ENCODE measurements at regions not wholly inside any gene's neighbourhood (a gene's known extent, or its start where the extent isn't known, plus 50 kb on each side); places are given as distances from the start of the nearest gene placed in this dataset.
"Not testable (repeated sequence)": the region's sequence is repeated elsewhere in the genome, so short reads cannot be mapped to it uniquely, and the experiment has no call there.

DNA sequence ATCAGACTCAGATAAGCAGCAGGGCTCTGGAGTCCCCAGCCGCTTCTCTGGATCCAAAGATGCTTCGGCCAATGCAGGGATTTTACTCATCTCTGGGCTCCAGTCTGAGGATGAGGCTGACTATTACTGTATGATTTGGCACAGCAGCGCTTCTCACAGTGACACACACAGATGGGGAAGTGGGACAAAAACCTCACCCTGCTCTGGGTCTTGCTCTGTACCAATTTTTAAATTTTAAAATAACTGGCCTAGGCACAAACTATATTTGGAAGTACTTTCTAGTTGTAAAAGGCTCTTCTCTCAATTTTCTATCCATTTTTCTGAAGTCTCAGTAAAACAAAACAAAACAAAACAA lies 131.7 kb downstream of the VPREB1 start:
- DNase-seq = no peak
- Histone ChIP-seq H3K27ac (no peak overlapping the region), H3K27me3 (no peaks in the 10 kb centered on the region), H3K4me1 (no peaks in the 10 kb centered on the region), H3K9me3 (no peaks in the 10 kb centered on the region), H3K36me3 (no peaks in the 10 kb centered on the region), H3K4me3 (no peak overlapping the region)
- intact Hi-C loops (cut with DNase I; ENCODE audit: low total_unique reads) = no loop called here
- TF ChIP-seq, protein P1, sequence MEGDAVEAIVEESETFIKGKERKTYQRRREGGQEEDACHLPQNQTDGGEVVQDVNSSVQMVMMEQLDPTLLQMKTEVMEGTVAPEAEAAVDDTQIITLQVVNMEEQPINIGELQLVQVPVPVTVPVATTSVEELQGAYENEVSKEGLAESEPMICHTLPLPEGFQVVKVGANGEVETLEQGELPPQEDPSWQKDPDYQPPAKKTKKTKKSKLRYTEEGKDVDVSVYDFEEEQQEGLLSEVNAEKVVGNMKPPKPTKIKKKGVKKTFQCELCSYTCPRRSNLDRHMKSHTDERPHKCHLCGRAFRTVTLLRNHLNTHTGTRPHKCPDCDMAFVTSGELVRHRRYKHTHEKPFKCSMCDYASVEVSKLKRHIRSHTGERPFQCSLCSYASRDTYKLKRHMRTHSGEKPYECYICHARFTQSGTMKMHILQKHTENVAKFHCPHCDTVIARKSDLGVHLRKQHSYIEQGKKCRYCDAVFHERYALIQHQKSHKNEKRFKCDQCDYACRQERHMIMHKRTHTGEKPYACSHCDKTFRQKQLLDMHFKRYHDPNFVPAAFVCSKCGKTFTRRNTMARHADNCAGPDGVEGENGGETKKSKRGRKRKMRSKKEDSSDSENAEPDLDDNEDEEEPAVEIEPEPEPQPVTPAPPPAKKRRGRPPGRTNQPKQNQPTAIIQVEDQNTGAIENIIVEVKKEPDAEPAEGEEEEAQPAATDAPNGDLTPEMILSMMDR (IDR thresholded peaks at IDR 0.05) = no peak
- no peak for TF ChIP-seq POLR2A (IDR thresholded peaks at IDR 0.05)

DNA sequence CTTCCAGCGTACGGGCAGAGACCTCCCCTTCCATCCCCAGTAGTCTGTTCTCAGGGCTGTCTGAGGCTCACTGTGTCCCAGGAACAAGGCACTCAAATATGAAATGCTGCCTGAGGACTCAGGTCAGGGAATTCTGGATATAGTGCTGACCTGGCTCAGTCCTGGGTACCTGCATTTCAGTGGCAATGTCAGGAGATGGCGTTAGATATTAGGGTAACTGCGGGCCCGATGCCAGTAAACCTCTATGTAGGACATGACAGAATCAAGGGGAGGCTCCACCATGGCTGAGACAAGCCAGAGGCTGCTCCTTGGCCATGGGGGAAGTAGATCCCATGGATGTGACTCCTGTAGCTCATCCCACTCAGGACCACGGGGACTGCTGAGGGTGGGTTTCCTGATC lies 131.7 kb downstream of the ZNF280B start:
- intact Hi-C loops (cut with DNase I; ENCODE audit: low total_unique reads); DNase-seq; H3K9me3 ChIP-seq; H3K4me1 ChIP-seq; H3K27me3 ChIP-seq; H3K36me3 ChIP-seq; H3K27ac ChIP-seq; H3K4me3 ChIP-seq: not testable (repeated sequence)

DNA sequence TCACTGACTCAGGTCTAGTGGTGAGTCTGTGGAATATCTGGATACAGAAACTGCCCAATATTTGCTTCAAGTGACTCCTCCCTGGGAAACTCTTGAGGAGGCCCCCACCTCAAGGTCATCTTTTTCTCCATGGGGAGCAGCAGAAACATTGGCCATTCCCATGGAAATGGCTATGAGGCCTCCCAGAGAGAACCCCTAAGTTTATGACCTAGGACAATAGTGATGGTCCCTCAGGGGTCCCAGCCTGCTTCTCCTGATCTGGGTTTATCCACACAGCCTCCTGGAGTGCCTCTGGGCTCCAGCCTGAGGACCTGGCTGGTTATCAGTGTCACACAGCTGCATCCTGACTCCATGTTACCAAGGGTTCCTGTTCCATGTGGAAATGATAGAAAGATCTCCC lies 131.2 kb downstream of the ZNF280B start:
- DNase-seq = no peak
- TF ChIP-seq, protein P1 (IDR thresholded peaks at IDR 0.05) = no peak
- no peak for TF ChIP-seq POLR2A (IDR thresholded peaks at IDR 0.05)
- H3K4me1 ChIP-seq = no peaks in the 10 kb centered on the region
- intact Hi-C loops (cut with DNase I; ENCODE audit: low total_unique reads) = no loop called here
- H3K27me3 ChIP-seq = no peaks in the 10 kb centered on the region
- H3K36me3 ChIP-seq = no peaks in the 10 kb centered on the region
- H3K27ac ChIP-seq = no peak overlapping the region
- H3K4me3 ChIP-seq = no peak overlapping the region
- no peaks in the 10 kb centered on the region for H3K9me3 ChIP-seq

DNA sequence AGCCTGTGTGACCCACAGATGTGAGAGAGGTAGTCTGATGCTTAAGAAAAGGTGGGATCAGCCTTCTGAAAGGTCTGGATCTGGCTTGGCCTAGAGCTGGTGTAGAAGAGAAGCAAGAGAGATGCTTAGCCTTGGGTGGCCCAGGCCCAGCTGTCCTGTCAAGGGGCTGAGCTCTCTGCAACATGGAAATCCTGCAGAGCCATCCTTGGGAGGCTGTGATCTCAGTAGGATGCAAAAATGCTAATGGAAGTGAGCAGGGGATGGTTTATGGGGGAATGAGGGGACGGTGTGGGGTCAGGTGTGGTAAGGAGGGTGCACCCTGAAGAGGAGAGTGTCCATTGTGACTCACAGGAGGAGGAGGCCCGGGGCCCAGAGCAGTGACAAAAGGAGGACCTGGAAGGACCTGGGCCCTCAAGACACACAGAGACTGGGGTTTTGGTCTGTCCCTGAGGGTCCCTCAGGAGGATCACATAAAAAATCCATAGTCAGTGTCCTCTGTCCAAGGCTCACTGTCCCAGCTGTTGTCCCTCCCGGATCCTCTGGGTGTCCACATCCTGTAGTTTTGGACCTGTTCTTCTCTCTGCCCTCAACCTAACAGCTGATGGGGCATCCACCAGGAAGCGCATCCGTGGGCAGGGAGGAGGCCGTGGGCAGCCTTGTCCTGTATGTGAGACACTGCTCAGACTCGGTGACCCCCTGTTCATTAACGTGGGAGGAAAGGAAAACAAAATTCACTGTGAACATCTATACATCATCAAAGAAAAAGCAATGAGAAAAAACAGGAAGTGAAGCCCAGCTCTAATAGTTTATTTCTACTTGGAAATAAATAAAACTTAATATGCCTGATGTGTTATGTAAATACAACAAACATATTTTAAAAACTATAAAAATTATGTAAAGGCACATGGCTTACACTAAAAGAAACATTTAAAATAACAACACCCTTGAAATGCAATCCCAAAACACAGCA lies 129.8 kb downstream of the ZNF280B start:
- intact Hi-C loops (cut with DNase I; ENCODE audit: low total_unique reads) = no loop called here
- no peaks in the 10 kb centered on the region for H3K27me3 ChIP-seq
- H3K4me1 ChIP-seq = no peaks in the 10 kb centered on the region
- no peak overlapping the region for H3K4me3 ChIP-seq
- DNase-seq = no peak
- TF ChIP-seq, protein P1 (IDR thresholded peaks at IDR 0.05) = no peak
- no peak for TF ChIP-seq POLR2A (IDR thresholded peaks at IDR 0.05)
- no peaks in the 10 kb centered on the region for H3K9me3 ChIP-seq
- no peak overlapping the region for H3K27ac ChIP-seq
- no peaks in the 10 kb centered on the region for H3K36me3 ChIP-seq

DNA sequence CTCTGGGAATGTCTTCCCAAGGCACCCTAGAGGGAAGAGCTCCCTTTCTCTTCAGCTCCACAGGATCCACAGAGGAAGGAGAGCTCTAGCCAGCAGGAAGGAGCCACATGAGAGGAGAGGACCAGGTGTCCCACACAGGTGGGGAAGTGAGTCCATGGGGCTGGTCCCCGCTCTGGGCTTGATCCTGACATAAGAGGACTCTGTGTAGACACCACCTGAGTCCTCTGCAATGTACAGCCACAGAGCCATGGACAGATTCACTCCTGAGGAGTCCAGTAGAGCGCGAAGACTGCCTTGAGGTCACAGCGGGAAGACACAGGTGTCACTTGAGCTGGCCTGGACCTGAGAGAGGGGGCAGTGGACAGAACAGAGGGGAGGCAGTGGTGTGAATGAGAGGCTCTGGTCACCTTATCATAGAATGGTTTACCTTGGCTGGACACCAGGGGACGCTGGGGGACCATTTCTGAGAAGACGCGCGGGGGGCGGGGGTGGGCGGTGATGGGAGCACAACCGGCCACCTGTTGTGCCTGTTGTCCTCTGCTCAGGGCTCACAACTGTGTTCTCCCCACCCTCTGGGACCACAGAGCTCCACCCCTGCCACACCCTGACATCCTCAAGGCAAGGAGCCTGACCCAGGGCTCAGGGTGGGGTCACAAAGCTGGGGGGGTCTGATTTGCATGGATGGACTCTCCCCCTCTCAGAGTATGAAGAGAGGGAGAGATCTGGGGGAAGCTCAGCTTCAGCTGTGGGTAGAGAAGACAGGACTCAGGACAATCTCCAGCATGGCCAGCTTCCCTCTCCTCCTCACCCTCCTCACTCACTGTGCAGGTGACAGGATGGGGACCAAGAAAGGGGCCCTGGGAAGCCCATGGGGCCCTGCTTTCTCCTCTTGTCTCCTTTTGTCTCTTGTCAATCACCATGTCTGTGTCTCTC lies 128.2 kb downstream of the ZNF280B start:
- H3K27me3 ChIP-seq = no peaks in the 10 kb centered on the region
- H3K27ac ChIP-seq = no peak overlapping the region
- no peaks in the 10 kb centered on the region for H3K36me3 ChIP-seq
- intact Hi-C loops (cut with DNase I; ENCODE audit: low total_unique reads) = no loop called here
- DNase-seq = no peak
- H3K4me1 ChIP-seq = no peaks in the 10 kb centered on the region
- no peak overlapping the region for H3K4me3 ChIP-seq
- TF ChIP-seq, protein P1 (IDR thresholded peaks at IDR 0.05) = no peak
- no peak for TF ChIP-seq POLR2A (IDR thresholded peaks at IDR 0.05)
- no peaks in the 10 kb centered on the region for H3K9me3 ChIP-seq

DNA sequence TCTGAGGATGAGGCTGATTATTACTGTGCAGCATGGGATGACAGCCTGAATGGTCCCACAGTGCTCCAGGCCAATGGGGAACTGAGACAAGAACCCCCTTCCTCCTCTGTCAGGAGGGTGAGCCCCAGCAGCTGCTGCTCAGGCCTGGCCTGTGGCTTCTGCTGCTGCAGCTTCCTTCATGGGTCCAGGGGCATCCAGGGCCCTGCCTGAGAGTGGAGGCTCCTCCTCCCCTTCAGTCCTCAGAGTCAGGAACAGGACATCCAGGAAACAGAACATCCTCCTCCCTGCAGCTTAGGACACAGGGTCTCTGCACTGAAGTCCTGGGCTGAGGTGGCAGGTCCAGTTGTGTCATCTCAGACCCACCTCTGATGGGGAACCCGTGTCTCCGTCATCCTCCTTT lies 127.2 kb downstream of the ZNF280B start:
- H3K4me1 ChIP-seq; DNase-seq; H3K27me3 ChIP-seq; H3K9me3 ChIP-seq; H3K4me3 ChIP-seq; H3K27ac ChIP-seq; H3K36me3 ChIP-seq; intact Hi-C loops (cut with DNase I; ENCODE audit: low total_unique reads): not testable (repeated sequence)

Measured in uterus (tissue), 3 donors.